K562 (cell line): ENCODE measurements at regions not wholly inside any gene's neighbourhood (a gene's known extent, or its start where the extent isn't known, plus 50 kb on each side); places are given as distances from the start of the nearest gene placed in this dataset.

ENCODE experiments used
- ATAC-seq: fragments of 200-7000 bp; cut with Tn5 transposase; 3 replicates; pipeline ENCODE4 v1.9.1; 2020; ENCODE audit warnings: moderate library complexity
- BruUV-seq: library from RNA; stranded (reverse); fragments of 400-500 nt; replicated peaks from 2 replicates; lab custom pipeline; 2021; lab: Mats Ljungman, UMichigan
- CTCF ChIA-PET: fragments of 300-600 bp; formaldehyde crosslinking; extraction: SDS; loops from one replicate; lab custom pipeline; 2021; ENCODE audit warnings: low intra/inter-chr PET ratio; lab: Yijun Ruan, JAX
- POLR2A ChIA-PET: fragments of 300-600, 350-650 bp; sonication (Branson Sonifier 250); formaldehyde crosslinking; extraction: SDS; loops from one replicate; lab custom pipeline; 2021; ENCODE audit warnings: antibody characterized with exemption, inconsistent platforms; lab: Yijun Ruan, JAX
- DNase-seq, 4 experiments: peaks; one replicate each; pipeline versions ENCODE4 v3.0.0 to v3.0.0-alpha.2; 2011 to 2018; ENCODE audit warnings: low spot score in 3 of 4, mixed read lengths in 3 of 4; ENCODE audit errors: extremely low read depth in 1 of 4
- FAIRE-seq: peaks from 2 replicates; lab custom pipeline; 2011; peaks lifted over from hg19 to GRCh38; lab: Jason Lieb, UNC
- H2AFZ ChIP-seq: 2 replicates; pipeline ENCODE4 v1.6.0; 2011; ENCODE audit warnings: low read depth, low read length, control low read depth, inconsistent platforms
- H3K27ac ChIP-seq: fragments of 200-600 bp; 3 replicates; pipeline ENCODE4 v1.8.0; 2011; ENCODE audit warnings: low read depth, mild to moderate bottlenecking, control low read depth, inconsistent platforms, low read length, moderate library complexity, mixed read lengths; ENCODE audit errors: extremely low read depth
- H3K27me3 ChIP-seq, 2 experiments: fragments of 300-600 bp in 1 of 2; 2 replicates in 1 of 2; 3 replicates in 1 of 2; pipeline versions ENCODE4 v1.6.0 to v1.8.0; 2011; ENCODE audit warnings: inconsistent platforms in 2 of 2, low read length in 2 of 2, mild to moderate bottlenecking in 1 of 2, mixed read lengths in 1 of 2, moderate library complexity in 1 of 2; ENCODE audit not compliant: control insufficient read depth in 2 of 2, insufficient read depth in 2 of 2
- H3K36me3 ChIP-seq: fragments of 300-600 bp; 3 replicates; pipeline ENCODE4 v1.8.0; 2011; ENCODE audit warnings: mild to moderate bottlenecking, low read length, inconsistent platforms; ENCODE audit not compliant: control insufficient read depth, insufficient read depth
- H3K4me1 ChIP-seq, 2 experiments: fragments of 200-600 bp in 1 of 2; replicated peaks in 1 of 2; 2 replicates in 1 of 2; 3 replicates in 1 of 2; pipeline versions ENCODE4 v1.5.1 to v1.8.0; 2011; ENCODE audit warnings: inconsistent platforms in 2 of 2, low read length in 2 of 2, mild to moderate bottlenecking in 1 of 2, mixed read lengths in 1 of 2, moderate library complexity in 1 of 2; ENCODE audit not compliant: control insufficient read depth in 2 of 2, insufficient read depth in 2 of 2
- H3K4me2 ChIP-seq: 2 replicates; pipeline ENCODE4 v1.6.1; 2011; ENCODE audit warnings: low read length, control low read depth, inconsistent platforms, mixed read lengths; ENCODE audit not compliant: insufficient read depth
- H3K4me3 ChIP-seq: fragments of 200-600 bp; sonication (generic), shearing (Covaris generic); 2 replicates; pipeline ENCODE4 v1.5.1; 2016; ENCODE audit warnings: control low read depth, inconsistent platforms
- H3K79me2 ChIP-seq: fragments of 200-600 bp; 3 replicates; pipeline ENCODE4 v1.8.0; 2011; ENCODE audit warnings: low read length, inconsistent platforms; ENCODE audit not compliant: control insufficient read depth, insufficient read depth
- H3K9ac ChIP-seq, 2 experiments: 2 replicates each; pipeline versions ENCODE4 v1.6.0 to v1.6.1; 2011; ENCODE audit warnings: low read depth in 2 of 2, low read length in 2 of 2, control low read depth in 1 of 2, inconsistent platforms in 1 of 2, mild to moderate bottlenecking in 1 of 2, mixed read lengths in 1 of 2; ENCODE audit not compliant: insufficient read depth in 1 of 2
- H3K9me1 ChIP-seq: one replicate; pipeline ENCODE4 v1.6.0; 2011; ENCODE audit warnings: inconsistent platforms, mild to moderate bottlenecking, low read length, moderate library complexity; ENCODE audit not compliant: control insufficient read depth, insufficient read depth
- H3K9me3 ChIP-seq: replicated peaks from 2 replicates; pipeline ENCODE4 v1.5.1; 2011; ENCODE audit warnings: low read depth, low read length, inconsistent platforms; ENCODE audit not compliant: control insufficient read depth, insufficient read depth
- H4K20me1 ChIP-seq: replicated peaks from 2 replicates; pipeline ENCODE4 v1.6.1; 2011; ENCODE audit warnings: low read length, inconsistent platforms, mixed read lengths; ENCODE audit not compliant: control insufficient read depth, insufficient read depth
- CEBPG ChIP-seq, 3 experiments: fragments of 200-800 bp in 1 of 3; sonication (Bioruptor generic) in 1 of 3; sonication (generic) in 1 of 3; formaldehyde crosslinking in 1 of 3; IDR thresholded peaks in 2 of 3; conservative IDR thresholded peaks in 1 of 3; 2 replicates each; pipeline versions ENCODE4 v1.6.1 to v1.8.0; 2016 to 2022; ENCODE audit warnings: missing compliant biosample characterization in 2 of 3, missing genetic modification characterization in 2 of 3, mild to moderate bottlenecking in 1 of 3, missing genetic modification reagents in 1 of 3
- HNRNPK ChIP-seq: fragments of 200-400 bp; formaldehyde crosslinking; IDR thresholded peaks from one replicate; pipeline ENCODE4 v1.6.1; 2018; ENCODE audit warnings: mild to moderate bottlenecking, low read depth, low read length; ENCODE audit not compliant: poor library complexity, severe bottlenecking
- MGA ChIP-seq: fragments of 450-650 bp; IDR thresholded peaks from 2 replicates; pipeline ENCODE4 v1.6.1; 2016; ENCODE audit warnings: mild to moderate bottlenecking, moderate library complexity
- MITF ChIP-seq: IDR thresholded peaks from 2 replicates; pipeline ENCODE4 v1.6.1; 2014; ENCODE audit warnings: antibody characterized with exemption
- ZNF639 ChIP-seq, 2 experiments: fragments of 200-800 bp in 1 of 2; sonication (Bioruptor generic) in 1 of 2; sonication (generic) in 1 of 2; formaldehyde crosslinking in 1 of 2; IDR thresholded peaks in 1 of 2; conservative IDR thresholded peaks in 1 of 2; 2 replicates each; pipeline versions ENCODE4 v1.5.0 to v1.6.1; 2016 to 2020; ENCODE audit warnings: missing compliant biosample characterization in 1 of 2, missing genetic modification characterization in 1 of 2, missing genetic modification reagents in 1 of 2
- ZNF780A ChIP-seq: fragments of 250-450 bp; sonication (Bioruptor Pico); IDR thresholded peaks from 2 replicates; pipeline ENCODE4 v1.5.0; 2021; ENCODE audit warnings: mild to moderate bottlenecking
- in situ Hi-C: fragments of 300-500 bp; cut with MboI; formaldehyde crosslinking; loops from 4 replicates; pipeline ENCODE4 v1.15.0; 2018; ENCODE audit warnings: inconsistent platforms, mixed read lengths
- intact Hi-C: fragments of 100-400 bp; cut with micrococcal nuclease; formaldehyde crosslinking; loops from 2 replicates; pipeline ENCODE4 v1.14.2; 2022

GRCh38 chr5:28710360-28710759, 1672.0 kb upstream of the CDH9 start:
- H3K4me1 ChIP-seq = no peaks in the 10 kb centered on the region
- CTCF ChIA-PET = no interaction called here
- no peak overlapping the region for H3K4me2 ChIP-seq
- TF ChIP-seq HNRNPK (no peak), ZNF780A (CRISPR knock-in tag) (no peak), ZNF639 (CRISPR knock-in tag; conservative IDR thresholded peaks at IDR 0.05 in 1 of 2, IDR thresholded peaks at IDR 0.05 in 1 of 2) (no peak), MITF (no peak), CEBPG (CRISPR knock-in tag; IDR thresholded peaks at IDR 0.05) (no peak), CEBPG (tag; conservative IDR thresholded peaks at IDR 0.05 in 1 of 2, IDR thresholded peaks at IDR 0.05 in 1 of 2) (no peak), MGA (no peak)

More at GRCh38 chr5:28710360-28710759, 1672.0 kb upstream of the CDH9 start:
- ATAC-seq = no peak
- Histone ChIP-seq H2AFZ (no peak overlapping the region), H3K4me3 (no peak overlapping the region), H3K9ac (no peak overlapping the region), H3K79me2 (no peaks in the 10 kb centered on the region), H3K9me3 (no peaks in the 10 kb centered on the region), H4K20me1 (no peaks in the 10 kb centered on the region), H3K27me3 (no peaks in the 10 kb centered on the region), H3K36me3 (no peaks in the 10 kb centered on the region), H3K27ac (no peak overlapping the region), H3K9me1 (no peaks in the 10 kb centered on the region)
- peak; percentile 6 for FAIRE-seq
- BruUV-seq = no TSS peak
- in situ Hi-C loops (no loop called here), intact Hi-C loops (no loop called here)
- POLR2A ChIA-PET = no interaction called here
- peak in 2 of 4 experiments; percentile 9 to 10 for DNase-seq
